HG02852 (cell line): ENCODE measurements at regions not wholly inside any gene's neighbourhood (a gene's known extent, or its start where the extent isn't known, plus 50 kb on each side); places are given as distances from the start of the nearest gene placed in this dataset.
"Not testable (repeated sequence)": the region's sequence is repeated elsewhere in the genome, so short reads cannot be mapped to it uniquely, and the experiment has no call there.

ENCODE experiments used
- ATAC-seq: cut with Tn5 transposase; IDR thresholded peaks from one replicate; pipeline ENCODE4 v1.9.1; 2021; ENCODE audit warnings: mild to moderate bottlenecking, moderate library complexity; ENCODE audit not compliant: unreplicated experiment

DNA sequence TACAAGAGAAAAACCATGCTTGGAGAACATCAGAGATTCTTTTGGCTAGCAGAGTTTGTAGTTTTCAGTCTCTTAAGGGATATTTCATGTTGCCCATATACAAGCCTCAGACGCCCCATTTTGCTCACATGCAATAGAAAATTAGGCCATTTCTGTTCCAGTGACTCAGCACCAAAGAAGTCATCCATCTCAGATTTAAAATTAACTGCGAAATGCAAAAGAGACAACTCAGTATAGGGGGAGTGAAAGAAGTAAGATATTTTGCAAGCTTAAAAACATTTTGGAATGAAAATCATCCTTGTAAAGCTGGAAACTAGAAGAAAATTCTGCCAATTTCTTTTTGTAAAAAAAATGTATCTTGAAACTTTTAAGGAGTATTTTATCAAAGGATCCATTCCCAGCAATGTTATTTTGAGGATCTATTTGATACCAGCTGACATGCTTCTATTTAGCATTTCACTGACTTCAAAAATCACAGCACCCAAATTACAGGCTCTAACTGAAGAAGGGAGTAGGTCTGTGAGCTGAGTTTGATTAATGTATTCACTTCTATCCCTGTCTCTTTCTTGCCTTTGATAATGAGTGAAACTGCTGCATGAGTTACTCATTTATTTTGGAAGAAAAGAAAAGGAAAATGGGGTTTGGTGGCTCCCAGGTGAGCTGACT lies 223.7 kb upstream of the SULF2 start:
- ATAC-seq = no peak

GRCh38 chr20:48007351-48007750 lies 222.1 kb upstream of the SULF2 start:
- no peak for ATAC-seq

DNA sequence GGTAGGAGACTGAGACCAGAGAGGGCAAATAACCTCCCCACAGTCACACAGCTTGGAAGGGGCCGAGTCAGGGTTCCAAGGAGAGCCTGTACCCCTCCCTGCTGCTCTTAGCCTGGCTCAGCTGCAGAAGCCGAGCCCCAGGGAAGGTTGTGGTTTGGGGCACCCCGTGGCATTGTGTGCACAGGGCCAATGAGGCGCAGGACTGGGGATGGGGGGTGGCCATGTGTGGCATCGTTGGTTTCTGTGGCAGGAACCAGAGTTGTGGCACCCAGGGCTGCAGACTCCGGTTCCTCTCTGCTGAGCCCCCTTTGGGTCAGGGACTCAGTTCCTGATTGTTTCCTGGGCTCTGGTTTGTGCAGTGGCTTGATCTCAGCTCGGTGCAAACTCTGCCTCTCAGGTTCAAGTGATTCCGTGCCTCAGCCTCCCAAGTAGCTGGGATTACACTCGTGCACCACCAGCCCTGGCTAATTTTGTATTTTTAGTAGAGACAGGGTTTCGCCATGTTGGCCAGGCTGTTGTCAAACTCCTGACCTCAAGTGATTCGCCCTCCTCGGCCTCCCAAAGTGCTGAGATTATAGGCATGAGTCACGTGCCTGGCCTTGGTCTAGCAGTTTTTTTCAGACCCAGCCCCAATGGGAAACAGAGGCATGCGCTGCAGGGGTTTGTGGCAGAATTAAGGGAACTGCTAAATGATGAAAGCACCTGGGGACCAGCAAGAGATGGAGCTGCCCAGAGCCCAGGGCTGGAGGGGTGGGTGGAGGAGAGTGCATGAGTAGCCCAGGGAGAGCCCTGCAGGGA lies 221.0 kb upstream of the SULF2 start:
- ATAC-seq = no peak

GRCh38 chr20:48003021-48003420 lies 217.7 kb upstream of the SULF2 start:
- peak; percentile 22 for ATAC-seq

DNA sequence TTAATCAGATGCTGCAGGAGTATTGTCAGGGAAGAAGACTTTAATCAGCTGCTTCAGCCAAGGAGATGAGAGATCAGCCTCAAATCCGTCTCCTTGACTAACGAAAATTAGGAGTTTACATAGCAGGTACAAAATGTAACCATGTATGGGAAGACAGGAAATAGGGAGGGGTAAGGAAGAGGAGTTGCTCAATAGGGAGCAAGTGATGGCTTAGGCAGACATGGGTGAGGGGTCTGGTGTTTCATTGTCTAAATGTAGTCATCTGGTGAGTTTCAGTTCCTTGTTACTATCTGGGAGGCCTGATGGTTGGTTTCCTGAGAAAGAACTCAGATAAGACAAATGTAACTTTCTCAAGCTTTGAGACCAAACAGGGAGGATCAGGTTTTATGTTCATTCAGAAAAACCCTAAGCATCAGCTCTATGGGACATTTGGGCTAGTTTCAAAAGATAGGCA lies 217.3 kb upstream of the SULF2 start:
- ATAC-seq = peak; percentile 86

DNA sequence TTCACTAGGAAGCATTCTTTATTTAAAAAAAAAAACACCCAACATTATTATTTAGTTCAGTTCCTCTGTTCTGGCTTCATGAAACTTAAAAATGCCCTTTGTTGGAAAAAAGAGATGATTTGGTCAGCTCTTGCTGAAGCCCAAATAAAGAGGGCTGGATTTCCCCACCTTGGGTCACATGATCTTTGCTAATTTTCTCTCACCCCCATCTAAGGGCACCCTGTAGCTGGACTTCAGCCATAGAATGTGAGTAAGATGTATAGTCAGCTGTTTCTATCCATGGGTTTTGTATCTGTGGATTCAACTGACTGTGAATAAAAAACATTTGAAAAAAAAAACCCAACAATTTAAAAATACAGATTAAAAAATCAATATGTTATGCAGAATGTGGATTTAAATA lies 213.9 kb upstream of the SULF2 start:
- ATAC-seq = no peak

GRCh38 chr20:47998736-47999135 lies 213.5 kb upstream of the SULF2 start:
- no peak for ATAC-seq

- ATAC-seq = no peak
These were observed 210.4 kb upstream of the SULF2 start for GRCh38 chr20:47995661-47996060.

- no peak for ATAC-seq
These were observed 208.5 kb upstream of the SULF2 start for GRCh38 chr20:47993817-47994216.

- ATAC-seq = no peak
These were observed 207.9 kb upstream of the SULF2 start for GRCh38 chr20:47993035-47993755.

GRCh38 chr20:47991875-47992488 lies 206.7 kb upstream of the SULF2 start:
- no peak for ATAC-seq

- ATAC-seq = no peak
These were observed 205.3 kb upstream of the SULF2 start for GRCh38 chr20:47990507-47991150.

DNA sequence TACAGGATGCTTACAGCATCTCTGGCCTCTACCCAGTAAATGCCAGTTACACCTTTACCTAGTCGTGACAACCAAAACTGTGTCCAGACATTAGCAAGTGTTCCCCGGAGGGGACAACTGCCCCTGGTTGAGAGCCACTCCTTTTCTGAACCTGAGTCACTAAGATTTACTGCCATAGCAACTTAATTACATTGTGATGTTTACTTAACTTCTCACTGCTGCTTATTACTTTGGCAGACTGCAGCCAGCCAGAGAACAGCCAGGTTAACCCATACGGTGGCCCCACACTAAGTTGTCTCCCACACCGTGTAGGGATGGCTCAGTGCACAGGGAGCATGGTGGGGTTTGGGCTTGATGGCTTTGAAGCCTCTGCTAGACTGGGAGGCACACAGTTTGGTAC lies 204.7 kb upstream of the SULF2 start:
- no peak for ATAC-seq

- ATAC-seq = no peak
These were observed 203.4 kb upstream of the SULF2 start for GRCh38 chr20:47988676-47989075.

DNA sequence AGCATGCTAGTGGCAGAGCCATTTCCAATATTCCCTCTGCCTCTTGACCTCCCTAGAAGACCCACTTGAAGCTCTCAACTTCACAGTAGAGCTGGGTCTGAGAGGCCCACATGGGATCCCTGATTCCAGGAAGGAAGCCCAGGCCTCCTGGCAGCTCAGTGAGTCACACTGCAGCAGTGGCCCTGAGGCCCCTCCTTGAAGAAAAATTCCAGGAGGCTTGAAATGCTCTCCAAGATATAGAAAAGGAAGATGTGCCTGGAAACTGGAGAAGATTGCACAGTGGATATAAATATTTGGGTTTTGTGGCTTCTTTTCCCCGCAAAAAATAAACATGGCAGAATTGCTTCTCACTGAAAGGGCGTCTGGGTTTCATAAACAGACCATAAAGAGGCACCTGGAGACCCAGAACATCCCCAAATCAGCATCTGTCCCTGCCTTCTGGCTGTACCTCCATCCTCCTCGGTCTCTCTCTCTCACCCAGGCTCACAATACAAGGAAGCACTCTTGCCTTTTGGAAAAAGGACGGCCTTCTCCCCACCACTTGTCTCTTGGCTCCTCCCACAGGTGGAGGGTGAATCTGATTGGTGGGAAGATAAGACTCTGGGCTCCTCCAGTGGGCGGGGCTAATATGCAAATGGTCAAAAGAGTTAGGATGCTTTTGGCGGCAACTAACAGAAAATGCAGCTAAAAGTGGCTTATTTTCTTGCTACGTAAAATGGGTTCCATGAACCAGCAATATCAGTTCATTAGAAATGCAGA lies 200.0 kb upstream of the SULF2 start:
- ATAC-seq = no peak

GRCh38 chr20:47984437-47984836 lies 199.2 kb upstream of the SULF2 start:
- no peak for ATAC-seq

DNA sequence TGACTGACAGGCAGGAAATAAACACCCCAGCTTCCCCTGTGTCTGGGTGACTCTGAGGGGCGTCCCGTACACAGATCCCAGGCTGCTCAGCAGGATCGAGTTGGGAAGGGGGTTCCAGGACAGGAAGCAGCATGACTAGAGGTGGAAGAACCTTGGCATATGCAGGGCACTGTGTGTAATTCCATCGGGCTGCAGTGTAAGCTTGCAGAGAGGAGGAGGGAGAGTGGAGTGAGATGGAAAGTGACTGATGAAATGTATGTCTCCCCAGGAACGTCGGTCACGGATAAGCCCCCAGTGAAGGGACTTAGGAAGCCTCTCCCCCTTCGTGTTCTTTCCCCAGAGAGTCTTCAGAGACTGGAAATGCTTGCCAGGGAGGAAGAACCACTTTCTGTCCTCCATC lies 198.4 kb upstream of the SULF2 start:
- not testable (repeated sequence) for ATAC-seq

DNA sequence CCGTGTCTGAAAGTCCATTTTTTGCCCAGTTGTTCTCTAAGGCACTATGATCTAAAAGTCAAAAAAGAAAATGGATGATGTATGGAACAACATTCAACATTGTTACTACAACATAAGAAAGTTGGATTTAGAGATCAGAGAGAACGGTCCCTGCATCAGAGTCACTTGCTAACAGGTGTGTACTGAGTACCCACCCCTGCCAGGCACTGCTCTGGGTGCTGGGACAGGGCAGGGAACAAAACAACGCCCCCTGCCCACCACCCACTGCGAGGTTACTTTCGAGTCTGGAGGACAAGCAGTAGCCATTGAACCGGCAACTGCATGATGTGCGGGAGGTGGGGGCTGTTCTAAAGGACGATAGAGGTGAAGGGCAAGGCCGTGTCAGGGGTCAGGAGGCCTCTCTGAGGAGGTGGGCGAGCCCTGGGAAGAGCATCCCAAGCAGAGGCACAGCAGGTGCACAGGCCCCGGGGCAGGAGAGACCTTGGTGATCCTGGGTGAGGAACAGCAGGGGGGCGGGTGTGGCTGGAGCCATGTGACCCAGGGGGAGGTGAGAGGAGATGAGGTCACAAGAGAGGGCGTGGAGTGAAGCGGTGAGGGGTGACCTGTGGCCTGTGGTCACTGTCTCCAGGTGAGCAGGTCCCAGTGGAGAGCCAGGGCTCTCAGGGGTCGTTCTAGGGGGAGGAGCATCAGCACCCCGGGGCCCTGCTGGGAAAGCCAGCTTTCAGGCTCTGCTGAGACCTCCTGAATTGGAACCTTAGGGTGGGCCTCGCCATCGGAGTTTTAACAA lies 197.5 kb upstream of the SULF2 start:
- no peak for ATAC-seq

GRCh38 chr20:47981222-47981621 lies 195.9 kb upstream of the SULF2 start:
- ATAC-seq = no peak
